HEK293T (cell line): ENCODE measurements at regions not wholly inside any gene's neighbourhood (a gene's known extent, or its start where the extent isn't known, plus 50 kb on each side); places are given as distances from the start of the nearest gene placed in this dataset.

Experiments used
- CTCF ChIA-PET: fragments of 350-600 bp; formaldehyde crosslinking; extraction: SDS; loops from one replicate; lab custom pipeline; 2021; ENCODE audit warnings: antibody characterized with exemption, inconsistent platforms; lab: Yijun Ruan, JAX
- POLR2A ChIA-PET: fragments of 350-600 bp; formaldehyde crosslinking; extraction: SDS; loops from one replicate; lab custom pipeline; 2020; ENCODE audit warnings: antibody characterized with exemption, inconsistent platforms; lab: Yijun Ruan, JAX
- DNase-seq: peaks from one replicate; pipeline ENCODE4 v3.0.0; 2012; ENCODE audit warnings: mixed read lengths; ENCODE audit errors: extremely low spot score
- ARNT ChIP-seq: fragments of 450-650 bp; IDR thresholded peaks from 2 replicates; pipeline ENCODE4 v1.6.1; 2017; ENCODE audit warnings: mild to moderate bottlenecking
- BHLHE40 ChIP-seq: fragments of 450-650 bp; IDR thresholded peaks from 2 replicates; pipeline ENCODE4 v1.6.1; 2016; ENCODE audit warnings: mild to moderate bottlenecking, moderate library complexity, borderline replicate concordance
- CTBP1 ChIP-seq: fragments of 450-650 bp; IDR thresholded peaks from 2 replicates; pipeline ENCODE4 v1.6.1; 2016; ENCODE audit warnings: borderline replicate concordance
- ELF4 ChIP-seq: fragments of 450-650 bp; IDR thresholded peaks from 2 replicates; pipeline ENCODE4 v1.6.1; 2017; ENCODE audit warnings: antibody characterized with exemption
- FOXA1 ChIP-seq: fragments of 450-650 bp; IDR thresholded peaks from 2 replicates; pipeline ENCODE4 v1.6.1; 2016; ENCODE audit warnings: mild to moderate bottlenecking
- FOXK2 ChIP-seq: fragments of 450-650 bp; IDR thresholded peaks from 2 replicates; pipeline ENCODE4 v1.6.1; 2016; ENCODE audit warnings: mild to moderate bottlenecking
- FOXM1 ChIP-seq: fragments of 450-650 bp; IDR thresholded peaks from 2 replicates; pipeline ENCODE4 v1.6.1; 2017; ENCODE audit warnings: mild to moderate bottlenecking, borderline replicate concordance
- HDGF ChIP-seq: fragments of 450-650 bp; IDR thresholded peaks from 2 replicates; pipeline ENCODE4 v1.6.1; 2017; ENCODE audit warnings: antibody characterized with exemption, borderline replicate concordance
- L3MBTL2 ChIP-seq: fragments of 450-650 bp; conservative IDR thresholded peaks from 2 replicates; pipeline ENCODE4 v1.6.1; 2016; ENCODE audit warnings: mild to moderate bottlenecking
- LEF1 ChIP-seq: fragments of 450-650 bp; IDR thresholded peaks from 2 replicates; pipeline ENCODE4 v1.6.1; 2017; ENCODE audit warnings: mild to moderate bottlenecking, borderline replicate concordance
- NFRKB ChIP-seq: fragments of 450-650 bp; IDR thresholded peaks from 2 replicates; pipeline ENCODE4 v1.6.1; 2016; ENCODE audit warnings: mild to moderate bottlenecking, moderate library complexity
- SP1 ChIP-seq: fragments of 450-650 bp; IDR thresholded peaks from 2 replicates; pipeline ENCODE4 v1.6.1; 2017
- SUZ12 ChIP-seq: fragments of 450-650 bp; IDR thresholded peaks from 2 replicates; pipeline ENCODE4 v1.6.1; 2016; ENCODE audit warnings: mild to moderate bottlenecking
- TARDBP ChIP-seq: fragments of 450-650 bp; IDR thresholded peaks from 2 replicates; pipeline ENCODE4 v1.6.1; 2016
- ZNF384 ChIP-seq: fragments of 450-650 bp; IDR thresholded peaks from 2 replicates; pipeline ENCODE4 v1.6.1; 2016
- TF ChIP-seq, protein P1 (sequence below): fragments of 450-650 bp; IDR thresholded peaks from 2 replicates; pipeline ENCODE4 v1.6.1; 2016

DNA sequence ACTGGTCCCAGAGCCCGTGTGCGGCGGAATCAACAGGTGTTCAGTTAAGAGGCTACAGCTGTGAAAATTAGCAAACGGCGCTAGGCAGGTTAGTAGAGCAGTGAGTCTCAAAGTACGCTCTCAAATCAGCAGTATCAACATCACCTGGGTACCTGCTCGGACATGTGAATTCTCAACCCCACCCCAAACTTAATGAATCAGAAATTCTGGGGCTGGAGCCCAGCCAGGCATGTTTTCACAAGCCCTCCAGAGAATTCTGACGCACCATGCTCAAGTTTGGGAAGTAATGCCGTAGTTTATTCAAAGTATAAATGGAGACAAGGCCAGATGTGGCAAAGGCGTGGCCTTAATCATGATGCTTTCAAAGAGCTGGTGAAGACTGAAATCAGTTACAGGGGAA is 58.2 kb upstream of the PTCHD1 start:
- ChIA-PET CTCF (no interaction called here), POLR2A (no interaction called here)
- DNase-seq: no peak
- TF ChIP-seq ARNT (no peak), L3MBTL2 (no peak), SUZ12 (no peak), ZNF384 (no peak), ELF4 (no peak), NFRKB (no peak), CTBP1 (no peak), FOXK2 (no peak), LEF1 (no peak), HDGF (no peak), FOXA1 (no peak), BHLHE40 (no peak), TARDBP (no peak), FOXM1 (no peak), SP1 (no peak)
- TF ChIP-seq, protein P1, sequence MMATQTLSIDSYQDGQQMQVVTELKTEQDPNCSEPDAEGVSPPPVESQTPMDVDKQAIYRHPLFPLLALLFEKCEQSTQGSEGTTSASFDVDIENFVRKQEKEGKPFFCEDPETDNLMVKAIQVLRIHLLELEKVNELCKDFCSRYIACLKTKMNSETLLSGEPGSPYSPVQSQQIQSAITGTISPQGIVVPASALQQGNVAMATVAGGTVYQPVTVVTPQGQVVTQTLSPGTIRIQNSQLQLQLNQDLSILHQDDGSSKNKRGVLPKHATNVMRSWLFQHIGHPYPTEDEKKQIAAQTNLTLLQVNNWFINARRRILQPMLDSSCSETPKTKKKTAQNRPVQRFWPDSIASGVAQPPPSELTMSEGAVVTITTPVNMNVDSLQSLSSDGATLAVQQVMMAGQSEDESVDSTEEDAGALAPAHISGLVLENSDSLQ: no peak
